ENCODE measurements at regions not wholly inside any gene's neighbourhood (a gene's known extent, or its start where the extent isn't known, plus 50 kb on each side); places are given as distances from the start of the nearest gene placed in this dataset.

GRCh38 chr1:203405703-203406438 is 54.9 kb upstream of the FMOD start:
- no peak for TF ChIP-seq CTCF (IDR thresholded peaks at IDR 0.05)
- no peaks in the 10 kb centered on the region for H3K9me3 ChIP-seq
- no peak for ATAC-seq (ENCODE audit: insufficient number of reproducible peaks, low FRiP score, low read depth)
- peaks cover 43 to 95% of the 10 kb centered on the region in 2 donors for H3K4me1 ChIP-seq (ENCODE audit: control insufficient read depth in 1 of 2, low read depth in 2 of 2)
- no peaks in the 10 kb centered on the region for H3K36me3 ChIP-seq
- no peak for DNase-seq (ENCODE audit: low spot score)
- peak overlapping the region; percentile 91 to 93 for H3K27ac ChIP-seq
- H3K27me3 ChIP-seq (replicated peaks; ENCODE audit: insufficient read depth) = no peaks in the 10 kb centered on the region
- H3K4me3 ChIP-seq = no peak overlapping the region

DNA sequence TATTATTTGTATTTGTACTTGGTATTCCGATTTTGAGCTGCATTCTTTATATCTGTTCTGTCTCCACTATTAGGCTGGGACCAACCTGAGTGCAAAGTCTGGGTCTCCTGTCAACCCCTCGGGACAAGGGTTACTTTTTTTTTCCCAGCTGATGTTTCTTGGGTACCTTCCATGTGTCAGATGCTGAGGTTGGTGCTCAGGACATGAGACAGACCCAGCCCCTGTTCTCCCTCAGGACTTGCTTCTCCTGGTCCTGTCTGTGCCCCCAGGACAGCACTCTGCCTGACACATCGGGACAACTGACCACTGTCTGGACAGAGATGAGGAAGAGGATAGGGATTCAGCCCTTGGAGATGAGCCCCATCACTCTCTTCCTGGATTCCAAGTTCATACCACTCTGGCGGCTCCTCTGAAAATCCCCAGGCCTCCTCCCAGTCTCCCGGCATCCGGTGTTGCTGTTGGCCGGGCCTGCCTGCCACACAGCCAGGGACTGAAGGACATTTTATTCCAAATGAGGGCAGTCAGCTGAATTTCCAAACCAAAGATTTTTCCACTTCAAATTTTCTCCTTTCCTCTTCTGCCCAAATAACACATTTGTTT is 55.6 kb upstream of the FMOD start:
- DNase-seq (ENCODE audit: low spot score) (no peak), ATAC-seq (ENCODE audit: insufficient number of reproducible peaks, low FRiP score, low read depth) (no peak)
- H3K9me3 ChIP-seq = no peaks in the 10 kb centered on the region
- no peaks in the 10 kb centered on the region for H3K27me3 ChIP-seq (replicated peaks; ENCODE audit: insufficient read depth)
- H3K36me3 ChIP-seq = no peaks in the 10 kb centered on the region
- peak overlapping the region; percentile 91 to 93 for H3K27ac ChIP-seq
- H3K4me1 ChIP-seq (ENCODE audit: control insufficient read depth in 1 of 2, low read depth in 2 of 2) = peaks cover 43 to 96% of the 10 kb centered on the region in 2 donors
- no peak for TF ChIP-seq CTCF (IDR thresholded peaks at IDR 0.05)
- H3K4me3 ChIP-seq = no peak overlapping the region

- no peak for ATAC-seq (ENCODE audit: insufficient number of reproducible peaks, low FRiP score, low read depth)
- Histone ChIP-seq H3K36me3 (no peaks in the 10 kb centered on the region), H3K9me3 (no peaks in the 10 kb centered on the region), H3K4me3 (no peak overlapping the region), H3K27ac (peak overlapping the region; percentile 91 to 93), H3K27me3 (replicated peaks; ENCODE audit: insufficient read depth) (no peaks in the 10 kb centered on the region), H3K4me1 (ENCODE audit: control insufficient read depth in 1 of 2, low read depth in 2 of 2) (peaks cover 43 to 89% of the 10 kb centered on the region in 2 donors)
- DNase-seq (ENCODE audit: low spot score) = no peak
- TF ChIP-seq CTCF (IDR thresholded peaks at IDR 0.05) = no peak
Observed at GRCh38 chr1:203407296-203407695, 56.4 kb upstream of the FMOD start.

DNA sequence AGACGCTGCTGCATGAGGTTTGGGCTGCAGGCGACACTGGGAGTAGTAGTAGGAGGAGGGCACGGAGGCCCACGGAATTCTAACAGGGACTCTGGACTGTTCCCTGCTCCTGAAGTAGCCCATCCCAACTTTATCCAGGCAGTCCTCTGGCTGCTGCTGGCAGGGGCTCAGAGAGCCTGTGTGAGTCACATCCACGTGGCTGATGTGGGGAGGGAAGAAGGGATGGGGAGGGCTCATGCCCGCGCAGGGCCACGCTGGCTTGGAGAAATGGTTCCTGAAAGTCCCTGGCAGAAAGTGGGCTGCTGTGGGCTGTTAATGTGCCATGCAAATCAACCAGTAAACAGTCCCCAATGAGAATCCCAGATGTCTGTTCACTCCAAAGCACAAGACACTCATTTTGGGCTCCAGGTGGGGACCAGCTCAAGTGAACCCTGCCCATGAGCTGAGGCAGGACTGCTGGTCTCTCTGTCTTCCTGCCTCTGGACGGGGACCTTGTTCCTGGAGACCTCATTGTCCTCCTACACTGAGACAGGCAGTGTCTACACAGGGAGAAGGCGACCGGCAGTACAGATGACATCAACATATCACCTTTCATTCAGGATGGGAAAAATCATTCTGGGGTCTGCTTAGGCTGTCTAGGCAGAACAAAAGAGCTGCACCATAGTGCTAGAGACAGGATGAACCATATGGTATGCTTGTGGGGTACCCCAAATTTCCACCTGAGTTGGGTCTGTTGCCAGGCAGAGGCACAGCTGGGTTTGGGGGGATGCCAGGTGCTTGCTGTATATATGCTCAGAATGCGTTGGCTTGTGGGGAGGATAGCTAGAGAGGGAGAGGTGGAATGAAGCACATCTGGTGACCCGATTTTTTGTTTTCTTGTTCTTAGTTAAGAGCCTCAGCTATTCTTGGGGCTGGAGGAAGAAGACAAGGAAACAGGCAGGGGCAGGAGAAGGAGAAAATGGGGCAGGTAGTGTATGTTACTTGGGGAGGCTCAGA is 57.9 kb upstream of the FMOD start:
- H3K4me3 ChIP-seq = no peak overlapping the region
- DNase-seq (ENCODE audit: low spot score) (peak; percentile 68), ATAC-seq (ENCODE audit: insufficient number of reproducible peaks, low FRiP score, low read depth) (peak; percentile 77)
- no peaks in the 10 kb centered on the region for H3K36me3 ChIP-seq
- no peaks in the 10 kb centered on the region for H3K9me3 ChIP-seq
- H3K27ac ChIP-seq = peak overlapping the region; percentile 91 to 93
- H3K4me1 ChIP-seq (ENCODE audit: control insufficient read depth in 1 of 2, low read depth in 2 of 2) = peaks cover 43 to 74% of the 10 kb centered on the region in 2 donors
- H3K27me3 ChIP-seq (replicated peaks; ENCODE audit: insufficient read depth) = no peaks in the 10 kb centered on the region
- no peak for TF ChIP-seq CTCF (IDR thresholded peaks at IDR 0.05)

Measured in thoracic aorta (tissue), 2 donors.